GM10248 (cell line): ENCODE measurements at regions not wholly inside any gene's neighbourhood (a gene's known extent, or its start where the extent isn't known, plus 50 kb on each side); places are given as distances from the start of the nearest gene placed in this dataset.

Source experiments
- CTCF ChIA-PET: fragments of 300-600 bp; sonication (Branson Sonifier 250); formaldehyde crosslinking; extraction: SDS; loops from one replicate; lab custom pipeline; 2021; ENCODE audit warnings: antibody characterized with exemption; lab: Yijun Ruan, JAX
- POLR2A ChIA-PET: fragments of 350-650 bp; sonication (Branson Sonifier 250); formaldehyde crosslinking; extraction: SDS; loops from one replicate; lab custom pipeline; 2020; ENCODE audit warnings: antibody characterized with exemption; lab: Yijun Ruan, JAX
- DNase-seq: peaks from one replicate; pipeline ENCODE4 v3.0.0; 2012; ENCODE audit errors: extremely low spot score
- TF ChIP-seq, protein P1 (sequence below): IDR thresholded peaks from 2 replicates; pipeline ENCODE4 v1.5.1; 2012; ENCODE audit warnings: mild to moderate bottlenecking, low read depth; ENCODE audit errors: extremely low read depth, missing control alignments, control extremely low read depth

DNA sequence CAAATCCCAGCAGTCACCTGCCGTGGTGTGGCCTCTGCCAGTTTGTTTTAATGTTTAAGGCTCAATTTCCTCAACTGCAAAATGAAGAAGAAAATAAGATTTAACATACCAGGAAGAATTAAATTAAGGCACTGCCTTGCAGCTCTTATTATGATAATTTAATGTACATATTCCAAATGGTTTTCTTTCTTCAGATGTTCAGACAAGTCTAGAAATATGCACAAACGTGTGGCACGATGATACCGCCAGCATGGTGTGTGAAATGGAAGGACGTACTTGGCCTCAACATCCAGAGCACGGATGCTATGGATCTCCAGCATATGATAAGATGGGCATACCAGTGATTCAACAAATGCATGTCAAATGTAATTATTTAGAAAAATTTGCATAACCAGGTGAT, 959.4 kb upstream of the TMEM132C start:
- no peak for DNase-seq
- CTCF ChIA-PET, result no interaction called here

DNA sequence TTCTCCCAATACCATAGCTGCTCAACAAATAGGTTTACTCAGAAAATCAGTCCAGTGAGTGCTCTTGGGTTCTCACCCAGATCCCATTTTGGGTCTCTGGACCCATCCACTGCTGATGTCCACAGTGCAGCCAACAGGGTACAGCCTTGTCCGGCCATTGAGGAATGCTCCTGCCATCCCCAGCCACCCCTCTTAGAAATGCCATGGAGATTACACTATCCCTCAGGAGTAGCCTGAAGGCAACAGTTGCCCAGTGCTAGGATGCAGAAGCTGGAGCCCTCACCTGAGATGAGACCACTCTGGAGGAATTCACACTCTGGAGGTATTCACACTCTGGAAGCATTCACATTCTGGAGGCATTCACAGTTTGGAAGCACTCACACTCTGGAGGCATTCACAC, 958.8 kb upstream of the TMEM132C start:
- TF ChIP-seq, protein P1, sequence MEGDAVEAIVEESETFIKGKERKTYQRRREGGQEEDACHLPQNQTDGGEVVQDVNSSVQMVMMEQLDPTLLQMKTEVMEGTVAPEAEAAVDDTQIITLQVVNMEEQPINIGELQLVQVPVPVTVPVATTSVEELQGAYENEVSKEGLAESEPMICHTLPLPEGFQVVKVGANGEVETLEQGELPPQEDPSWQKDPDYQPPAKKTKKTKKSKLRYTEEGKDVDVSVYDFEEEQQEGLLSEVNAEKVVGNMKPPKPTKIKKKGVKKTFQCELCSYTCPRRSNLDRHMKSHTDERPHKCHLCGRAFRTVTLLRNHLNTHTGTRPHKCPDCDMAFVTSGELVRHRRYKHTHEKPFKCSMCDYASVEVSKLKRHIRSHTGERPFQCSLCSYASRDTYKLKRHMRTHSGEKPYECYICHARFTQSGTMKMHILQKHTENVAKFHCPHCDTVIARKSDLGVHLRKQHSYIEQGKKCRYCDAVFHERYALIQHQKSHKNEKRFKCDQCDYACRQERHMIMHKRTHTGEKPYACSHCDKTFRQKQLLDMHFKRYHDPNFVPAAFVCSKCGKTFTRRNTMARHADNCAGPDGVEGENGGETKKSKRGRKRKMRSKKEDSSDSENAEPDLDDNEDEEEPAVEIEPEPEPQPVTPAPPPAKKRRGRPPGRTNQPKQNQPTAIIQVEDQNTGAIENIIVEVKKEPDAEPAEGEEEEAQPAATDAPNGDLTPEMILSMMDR, result no peak
- CTCF ChIA-PET, result no interaction called here
- no peak for DNase-seq
- POLR2A ChIA-PET, result no interaction called here

More for the DNA sequence above, 959.4 kb upstream of the TMEM132C start:
- TF ChIP-seq, protein P1, result no peak
- POLR2A ChIA-PET, result no interaction called here

DNA sequence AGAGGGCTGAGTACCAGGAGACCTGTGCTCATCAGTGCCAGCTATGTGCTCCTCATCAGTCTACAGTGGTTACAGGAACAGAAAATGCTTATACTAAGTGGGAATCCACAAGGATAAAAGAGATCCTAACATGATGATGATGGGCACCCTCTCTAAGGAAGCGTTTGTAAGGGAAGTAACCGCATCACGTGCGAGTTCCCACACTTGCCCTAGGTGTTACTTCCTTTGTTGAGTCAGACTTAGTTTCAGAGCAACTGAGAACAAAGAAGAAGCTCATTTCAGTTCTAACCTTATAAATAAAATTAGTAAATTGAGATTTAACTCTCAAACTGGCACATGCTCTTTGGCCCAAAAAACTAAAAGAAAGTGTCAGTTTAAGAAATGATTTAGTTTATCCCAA, 956.4 kb upstream of the TMEM132C start:
- POLR2A ChIA-PET, result no interaction called here
- TF ChIP-seq, protein P1, result no peak
- DNase-seq, result no peak
- CTCF ChIA-PET, result no interaction called here

DNA sequence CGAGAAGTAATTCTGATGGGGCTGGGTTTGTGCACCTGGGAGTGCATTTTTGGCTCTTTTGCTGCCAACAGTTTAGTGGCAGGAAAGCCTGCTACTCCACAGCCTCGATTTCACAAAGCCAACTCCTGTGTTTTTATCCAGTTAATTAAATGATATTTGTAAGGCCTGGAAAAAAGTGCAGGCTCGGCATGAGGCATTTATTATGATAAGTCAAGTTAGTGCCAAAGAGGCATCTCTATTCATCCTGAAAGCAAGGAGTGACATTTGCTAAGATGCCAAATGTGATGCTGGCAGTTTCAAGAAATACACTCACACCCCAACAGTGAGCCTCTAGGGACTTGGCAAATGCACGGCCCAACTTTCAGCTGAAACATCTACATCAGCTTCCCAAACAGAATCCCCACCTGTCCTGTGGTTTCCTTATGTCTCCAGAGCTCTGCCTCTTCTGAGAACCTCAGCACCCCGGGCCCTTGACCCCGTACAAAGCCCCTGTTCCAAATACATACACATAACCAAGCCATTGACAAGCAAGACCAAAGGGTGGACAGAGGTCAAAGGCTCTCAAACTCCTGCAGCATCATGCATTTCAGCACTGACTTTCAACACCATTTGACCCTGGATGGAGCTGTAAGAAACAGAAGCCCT, 955.1 kb upstream of the TMEM132C start:
- CTCF ChIA-PET, result interaction anchor here (1.0 kb wide), 1 partner anchor 9 kb away, joined by 3 read pairs; no protein-coding TSS in a partner anchor
- TF ChIP-seq, protein P1, result no peak
- no peak for DNase-seq
- POLR2A ChIA-PET, result no interaction called here

DNA sequence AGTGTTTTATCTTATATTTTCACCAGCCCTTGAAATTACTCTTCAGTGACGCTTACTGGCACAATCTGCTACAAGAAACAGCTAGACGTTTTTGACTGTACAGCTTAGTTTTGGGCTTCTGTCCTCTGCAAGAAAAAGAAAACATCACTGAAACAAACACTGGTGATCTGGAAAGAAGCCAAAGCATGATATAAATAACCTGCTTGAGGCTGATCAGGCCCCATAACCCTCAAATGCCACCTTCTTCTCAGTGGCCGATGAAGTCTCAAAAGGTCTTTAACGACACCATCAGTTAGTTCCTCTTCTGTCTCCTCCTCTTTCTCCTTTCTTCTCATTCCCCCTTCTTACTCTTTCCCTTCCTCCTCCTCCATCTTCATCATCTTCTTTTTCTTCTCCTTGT, 942.3 kb upstream of the TMEM132C start:
- TF ChIP-seq, protein P1, result no peak
- DNase-seq, result no peak
- ChIA-PET CTCF (interaction anchor here (1.3 kb wide), 1 partner anchor 27 kb away, joined by 3 read pairs; no protein-coding TSS in a partner anchor), POLR2A (no interaction called here)

DNA sequence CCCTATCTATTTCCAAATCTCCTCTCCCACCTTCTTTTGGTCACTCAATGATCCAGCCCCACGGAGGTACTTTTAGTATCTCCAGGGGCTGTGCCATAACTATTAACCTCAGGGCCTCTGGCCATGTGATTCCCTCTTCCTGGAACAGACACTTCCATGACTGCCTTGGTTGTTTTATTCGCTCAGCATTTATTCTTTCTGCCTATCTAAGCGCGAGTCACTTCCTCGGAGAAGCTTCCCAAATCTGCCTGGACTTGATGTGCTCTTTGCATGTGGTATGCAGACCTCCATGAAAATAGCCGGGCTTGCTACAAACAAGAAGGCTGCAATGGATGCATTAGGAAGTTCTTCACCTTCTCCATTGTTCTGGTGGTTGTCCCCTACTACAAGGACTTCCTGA, 939.0 kb upstream of the TMEM132C start:
- CTCF ChIA-PET, result no interaction called here
- POLR2A ChIA-PET, result no interaction called here
- no peak for DNase-seq
- TF ChIP-seq, protein P1, result no peak
